ENCODE measurements at regions not wholly inside any gene's neighbourhood (a gene's known extent, or its start where the extent isn't known, plus 50 kb on each side); places are given as distances from the start of the nearest gene placed in this dataset.

DNA sequence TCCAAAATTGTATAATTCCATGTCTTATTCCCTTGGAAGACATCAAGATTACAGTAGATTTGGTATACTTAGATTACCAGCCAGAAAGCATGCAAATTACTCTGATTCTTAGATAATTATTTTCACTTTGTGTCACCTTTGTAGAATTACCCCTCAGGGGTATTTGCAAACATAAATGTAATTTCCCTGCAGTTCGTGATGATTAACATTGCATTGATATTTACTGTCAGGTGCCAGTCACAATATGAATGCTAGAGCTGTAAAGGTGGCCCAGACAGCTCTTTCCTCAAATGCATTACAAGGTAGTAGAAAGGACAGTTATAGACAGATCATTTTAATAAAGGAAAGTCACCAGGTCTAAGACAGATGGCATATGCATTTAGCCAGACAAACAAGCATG is 1537.5 kb upstream of the PIK3C3 start:
- intact Hi-C loops (cut with DNase I; ENCODE audit: low total_unique reads) = no loop called here
- TF ChIP-seq POLR2A (IDR thresholded peaks at IDR 0.05) (no peak), EP300 (IDR thresholded peaks at IDR 0.05; ENCODE audit: low read depth) (no peak), POLR2AphosphoS5 (IDR thresholded peaks at IDR 0.05) (no peak)
- TF ChIP-seq, protein P1, sequence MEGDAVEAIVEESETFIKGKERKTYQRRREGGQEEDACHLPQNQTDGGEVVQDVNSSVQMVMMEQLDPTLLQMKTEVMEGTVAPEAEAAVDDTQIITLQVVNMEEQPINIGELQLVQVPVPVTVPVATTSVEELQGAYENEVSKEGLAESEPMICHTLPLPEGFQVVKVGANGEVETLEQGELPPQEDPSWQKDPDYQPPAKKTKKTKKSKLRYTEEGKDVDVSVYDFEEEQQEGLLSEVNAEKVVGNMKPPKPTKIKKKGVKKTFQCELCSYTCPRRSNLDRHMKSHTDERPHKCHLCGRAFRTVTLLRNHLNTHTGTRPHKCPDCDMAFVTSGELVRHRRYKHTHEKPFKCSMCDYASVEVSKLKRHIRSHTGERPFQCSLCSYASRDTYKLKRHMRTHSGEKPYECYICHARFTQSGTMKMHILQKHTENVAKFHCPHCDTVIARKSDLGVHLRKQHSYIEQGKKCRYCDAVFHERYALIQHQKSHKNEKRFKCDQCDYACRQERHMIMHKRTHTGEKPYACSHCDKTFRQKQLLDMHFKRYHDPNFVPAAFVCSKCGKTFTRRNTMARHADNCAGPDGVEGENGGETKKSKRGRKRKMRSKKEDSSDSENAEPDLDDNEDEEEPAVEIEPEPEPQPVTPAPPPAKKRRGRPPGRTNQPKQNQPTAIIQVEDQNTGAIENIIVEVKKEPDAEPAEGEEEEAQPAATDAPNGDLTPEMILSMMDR (IDR thresholded peaks at IDR 0.05) = no peak
- no peak for DNase-seq
- no peak overlapping the region for H3K4me3 ChIP-seq
- no peaks in the 10 kb centered on the region for H3K9me3 ChIP-seq
- no peaks in the 10 kb centered on the region for H3K4me1 ChIP-seq
- 56 to 67% methylated on average over 1 of the region's 1 CpG for WGBS, 2 donors (ENCODE audit: low coverage in 1 of 2)
- in situ Hi-C loops (cut with MboI; ENCODE audit: low pct_ligation_motif_present in 1 of 4, low pct_unique_long_range_greater_than_20kb in 1 of 4, low sequenced_read_pairs in 3 of 4) = loop anchor here in 1 of 4 donors (25.0 kb wide), 1 partner anchor 105 kb away; no protein-coding TSS in a partner anchor
- H3K27ac ChIP-seq = no peak overlapping the region
- H3K36me3 ChIP-seq = no peaks in the 10 kb centered on the region
- H3K27me3 ChIP-seq = no peaks in the 10 kb centered on the region

DNA sequence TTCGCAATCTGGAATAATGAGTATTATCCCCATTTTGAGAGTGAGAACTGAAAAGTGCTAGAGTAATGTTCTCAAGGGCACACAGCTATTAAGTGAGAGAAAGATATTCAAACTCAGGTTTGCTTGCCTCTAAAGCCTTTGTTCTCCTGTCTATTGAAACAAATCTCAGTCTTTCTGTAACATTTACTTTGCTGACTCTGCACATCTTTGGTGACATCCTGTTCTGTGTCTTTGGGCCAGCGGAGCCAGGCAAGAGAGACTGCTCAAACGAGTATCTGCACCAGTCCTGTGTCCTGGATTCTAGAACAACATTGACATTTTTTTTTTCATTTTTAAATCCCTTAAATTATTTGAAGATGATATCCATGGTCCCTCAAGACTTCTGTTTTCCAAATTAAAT is 1539.2 kb upstream of the PIK3C3 start:
- Histone ChIP-seq H3K9me3 (no peaks in the 10 kb centered on the region), H3K4me3 (no peak overlapping the region), H3K27ac (no peak overlapping the region), H3K4me1 (no peaks in the 10 kb centered on the region), H3K27me3 (no peaks in the 10 kb centered on the region), H3K36me3 (no peaks in the 10 kb centered on the region)
- WGBS, 2 donors (ENCODE audit: low coverage in 1 of 2) = 61 to 89% methylated on average over 3 of the region's 3 CpGs
- in situ Hi-C loops (cut with MboI; ENCODE audit: low pct_ligation_motif_present in 1 of 4, low pct_unique_long_range_greater_than_20kb in 1 of 4, low sequenced_read_pairs in 3 of 4) = loop anchor here in 1 of 4 donors (25.0 kb wide), 1 partner anchor 104 kb away; no protein-coding TSS in a partner anchor
- TF ChIP-seq, protein P1 (IDR thresholded peaks at IDR 0.05) = no peak
- no peak for TF ChIP-seq POLR2AphosphoS5 (IDR thresholded peaks at IDR 0.05)
- TF ChIP-seq POLR2A (IDR thresholded peaks at IDR 0.05) = no peak
- no peak for TF ChIP-seq EP300 (IDR thresholded peaks at IDR 0.05; ENCODE audit: low read depth)
- intact Hi-C loops (cut with DNase I; ENCODE audit: low total_unique reads) = no loop called here
- DNase-seq = no peak

DNA sequence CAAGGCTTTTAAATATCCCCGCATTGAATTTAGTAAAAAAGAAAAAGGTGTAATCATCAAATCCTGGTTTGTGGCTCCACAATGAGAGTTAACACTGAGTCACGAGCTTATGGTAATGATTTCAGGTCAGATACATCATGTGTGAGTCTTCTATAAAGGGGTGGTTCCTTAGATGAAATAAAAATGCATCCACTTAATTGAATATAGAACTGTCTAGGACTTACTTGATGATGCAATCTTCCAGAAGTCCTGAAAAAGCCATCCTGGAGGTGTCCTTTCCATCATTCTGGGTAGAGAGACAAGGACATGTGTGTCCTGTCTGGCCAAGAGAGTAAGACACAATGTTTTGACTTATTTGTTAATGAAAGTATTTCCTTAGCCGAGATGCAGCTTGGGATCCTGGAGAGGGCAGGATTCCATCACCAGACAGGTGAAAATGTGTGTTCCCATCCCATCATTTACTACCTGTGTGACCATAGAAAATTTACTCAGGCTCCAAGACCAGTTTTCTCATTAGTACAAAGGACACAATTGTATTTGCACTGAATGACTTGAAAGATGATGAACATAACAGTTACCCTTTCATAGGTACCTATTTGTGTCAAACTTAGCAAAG is 1539.8 kb upstream of the PIK3C3 start:
- Histone ChIP-seq H3K4me1 (no peaks in the 10 kb centered on the region), H3K36me3 (no peaks in the 10 kb centered on the region), H3K27ac (no peak overlapping the region), H3K9me3 (no peaks in the 10 kb centered on the region), H3K4me3 (no peak overlapping the region), H3K27me3 (no peaks in the 10 kb centered on the region)
- in situ Hi-C loops (cut with MboI; ENCODE audit: low pct_ligation_motif_present in 1 of 4, low pct_unique_long_range_greater_than_20kb in 1 of 4, low sequenced_read_pairs in 3 of 4) = loop anchor here in 1 of 4 donors (25.0 kb wide), 1 partner anchor 103 kb away; no protein-coding TSS in a partner anchor
- WGBS, 2 donors (ENCODE audit: low coverage in 1 of 2) = 52 to 62% methylated on average over 3 of the region's 3 CpGs
- intact Hi-C loops (cut with DNase I; ENCODE audit: low total_unique reads) = no loop called here
- no peak for TF ChIP-seq EP300 (IDR thresholded peaks at IDR 0.05; ENCODE audit: low read depth)
- TF ChIP-seq POLR2A (IDR thresholded peaks at IDR 0.05) = no peak
- TF ChIP-seq POLR2AphosphoS5 (IDR thresholded peaks at IDR 0.05) = no peak
- TF ChIP-seq, protein P1 (IDR thresholded peaks at IDR 0.05) = no peak
- no peak for DNase-seq

DNA sequence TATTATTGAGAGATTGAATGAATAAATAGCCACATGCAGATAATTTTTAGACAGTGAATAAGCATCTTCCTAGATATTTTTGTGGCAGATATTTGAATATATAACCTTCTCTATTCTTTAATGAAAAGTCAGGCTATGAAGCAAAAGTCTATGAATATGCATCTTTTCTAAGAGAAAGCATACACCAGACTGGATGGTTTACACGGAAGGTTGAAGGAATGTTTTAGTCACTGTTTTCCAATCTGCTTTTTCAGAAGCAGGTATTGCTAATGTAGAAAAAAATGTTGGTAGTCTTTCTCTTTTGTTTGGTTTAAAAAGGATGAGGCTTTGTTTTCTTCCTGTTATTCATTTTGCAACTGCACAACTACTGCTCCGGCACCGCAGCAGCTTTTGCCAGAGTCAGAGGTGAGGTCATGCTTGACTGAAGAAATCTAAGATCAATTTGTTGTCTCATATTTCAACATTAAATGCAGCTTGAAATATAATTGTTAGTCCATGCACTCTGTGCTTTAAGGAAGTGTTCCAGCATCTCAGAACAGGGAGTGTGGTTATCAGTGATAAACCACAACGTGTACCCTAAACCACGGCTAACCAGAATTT is 1540.8 kb upstream of the PIK3C3 start:
- H3K4me1 ChIP-seq = no peaks in the 10 kb centered on the region
- intact Hi-C loops (cut with DNase I; ENCODE audit: low total_unique reads) = no loop called here
- H3K36me3 ChIP-seq = no peaks in the 10 kb centered on the region
- TF ChIP-seq POLR2AphosphoS5 (IDR thresholded peaks at IDR 0.05) (no peak), EP300 (IDR thresholded peaks at IDR 0.05; ENCODE audit: low read depth) (no peak), POLR2A (IDR thresholded peaks at IDR 0.05) (no peak)
- TF ChIP-seq, protein P1 (IDR thresholded peaks at IDR 0.05) = no peak
- in situ Hi-C loops (cut with MboI; ENCODE audit: low pct_ligation_motif_present in 1 of 4, low pct_unique_long_range_greater_than_20kb in 1 of 4, low sequenced_read_pairs in 3 of 4) = loop anchor here in 1 of 4 donors (25.0 kb wide), 1 partner anchor 102 kb away; no protein-coding TSS in a partner anchor
- no peak for DNase-seq
- no peak overlapping the region for H3K27ac ChIP-seq
- H3K9me3 ChIP-seq = no peaks in the 10 kb centered on the region
- H3K4me3 ChIP-seq = no peak overlapping the region
- H3K27me3 ChIP-seq = no peaks in the 10 kb centered on the region
- 43 to 53% methylated on average over 4 to 5 of the region's 5 CpGs for WGBS, 2 donors (ENCODE audit: low coverage in 1 of 2)
